ENCODE measurements at regions not wholly inside any gene's neighbourhood (a gene's known extent, or its start where the extent isn't known, plus 50 kb on each side); places are given as distances from the start of the nearest gene placed in this dataset.
"Not testable (repeated sequence)": the region's sequence is repeated elsewhere in the genome, so short reads cannot be mapped to it uniquely, and the experiment has no call there.

- not testable (repeated sequence) for TF ChIP-seq POLR2A, CTCF (IDR thresholded peaks at IDR 0.05)
These were observed 937.9 kb upstream of the ZNF722 start for GRCh38 chr7:63060701-63061100.

Measured in esophagus squamous epithelium (tissue), 4 donors.